IPS-18c (cell line): ENCODE measurements at regions not wholly inside any gene's neighbourhood (a gene's known extent, or its start where the extent isn't known, plus 50 kb on each side); places are given as distances from the start of the nearest gene placed in this dataset.
"Not testable (repeated sequence)": the region's sequence is repeated elsewhere in the genome, so short reads cannot be mapped to it uniquely, and the experiment has no call there.

ENCODE experiments used
- H3K4me3 ChIP-seq: 2 replicates; pipeline ENCODE4 v1.7.0; 2013; ENCODE audit warnings: low read depth, mild to moderate bottlenecking, low read length, moderate library complexity; ENCODE audit not compliant: insufficient read depth
- H3K9me3 ChIP-seq: one replicate; pipeline ENCODE4 v1.6.1; 2013; ENCODE audit warnings: mild to moderate bottlenecking, low read length, moderate library complexity; ENCODE audit not compliant: control insufficient read depth, insufficient read depth

DNA sequence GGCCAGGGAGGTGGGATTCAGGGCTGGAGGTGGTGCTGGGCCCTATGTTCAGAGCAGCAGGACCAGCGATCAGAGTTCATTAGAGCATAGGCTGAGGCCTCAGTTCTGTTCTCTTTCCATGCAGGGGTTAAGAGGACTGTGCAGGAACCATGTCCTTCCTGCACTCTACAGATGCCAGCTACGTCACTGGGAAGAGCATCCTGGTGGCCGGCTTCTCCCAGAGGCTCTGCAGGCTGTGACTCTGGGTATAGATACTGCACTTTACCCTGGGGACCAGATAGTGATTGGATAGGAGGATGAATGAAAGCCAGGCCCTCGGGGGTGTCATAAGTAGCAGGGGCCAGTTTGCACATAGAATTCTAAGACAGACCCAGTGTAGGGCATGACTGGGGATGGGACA, 92.6 kb downstream of the DHRS2 start:
- Histone ChIP-seq H3K4me3 (no peak overlapping the region), H3K9me3 (no peaks in the 10 kb centered on the region)

DNA sequence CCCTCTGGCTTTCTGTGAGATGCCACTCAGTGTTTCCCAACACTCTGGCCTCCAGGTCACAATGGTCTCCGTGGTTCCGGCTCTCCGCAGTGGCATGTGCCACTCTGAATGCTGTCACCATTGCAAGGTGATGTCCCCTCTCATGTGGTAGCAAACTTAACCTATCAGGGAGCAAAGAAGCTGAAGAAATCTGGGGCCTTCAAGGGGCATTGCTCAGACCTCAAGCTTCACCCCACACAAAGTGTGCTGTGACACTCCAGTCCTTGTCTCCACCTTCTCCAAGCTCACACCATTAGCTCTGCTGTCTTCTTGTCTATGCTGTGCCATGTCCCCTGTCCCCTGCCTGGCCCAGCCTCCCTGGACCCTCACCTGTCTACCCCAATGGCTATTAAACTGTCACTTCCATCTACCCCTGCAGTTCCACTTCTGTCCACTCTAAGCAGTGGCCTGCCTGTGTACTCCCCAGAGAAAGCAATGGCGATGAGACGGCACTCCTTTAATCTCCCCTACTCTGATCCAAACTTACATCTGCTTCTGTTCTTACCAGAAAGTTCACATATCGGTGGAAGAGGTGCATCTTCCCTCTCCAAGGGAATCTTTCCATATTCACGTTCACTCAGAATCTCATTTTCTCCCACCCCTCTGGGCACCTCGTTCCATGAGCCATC, 93.7 kb downstream of the DHRS2 start:
- no peak overlapping the region for H3K4me3 ChIP-seq
- no peaks in the 10 kb centered on the region for H3K9me3 ChIP-seq

DNA sequence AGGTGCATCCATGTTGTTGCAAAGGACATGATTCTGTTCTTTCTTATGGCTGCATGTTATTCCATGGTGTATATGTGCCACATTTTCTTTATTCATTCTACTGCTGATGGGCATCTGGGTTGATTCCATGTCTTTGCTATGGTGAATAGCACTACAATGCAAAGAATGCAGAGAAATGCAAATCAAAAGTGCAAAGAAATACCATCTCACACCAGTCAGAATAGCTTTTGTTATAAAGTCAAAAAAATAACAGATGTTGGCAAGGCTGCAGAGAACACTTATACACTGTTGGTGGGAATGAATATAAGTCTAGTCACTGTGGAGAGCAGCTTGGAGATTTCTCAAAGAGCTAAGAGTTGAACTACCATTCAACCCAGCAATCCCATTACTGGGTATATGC, 99.2 kb downstream of the DHRS2 start:
- Histone ChIP-seq H3K9me3 (no peaks in the 10 kb centered on the region), H3K4me3 (no peak overlapping the region)

DNA sequence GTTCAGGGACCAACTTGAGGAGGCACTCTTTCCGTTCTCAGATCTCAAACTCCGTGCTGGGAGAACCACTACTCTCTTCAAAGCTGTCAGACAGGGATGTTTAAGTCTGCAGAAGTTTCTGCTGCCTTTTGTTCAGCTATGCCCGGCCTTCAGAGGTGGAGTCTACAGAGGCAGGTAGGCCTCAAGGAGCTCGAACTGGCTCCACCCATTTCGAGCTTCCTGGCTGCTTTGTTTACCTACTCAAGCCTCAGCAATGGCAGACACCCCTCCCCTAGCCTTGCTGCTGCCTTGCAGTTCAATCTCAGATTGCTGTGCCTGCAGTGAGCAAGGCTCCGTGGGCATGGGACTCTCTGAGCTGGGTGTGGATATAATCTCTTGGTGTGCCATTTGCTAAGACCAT, 108.2 kb downstream of the DHRS2 start:
- not testable (repeated sequence) for H3K9me3 ChIP-seq, H3K4me3 ChIP-seq

DNA sequence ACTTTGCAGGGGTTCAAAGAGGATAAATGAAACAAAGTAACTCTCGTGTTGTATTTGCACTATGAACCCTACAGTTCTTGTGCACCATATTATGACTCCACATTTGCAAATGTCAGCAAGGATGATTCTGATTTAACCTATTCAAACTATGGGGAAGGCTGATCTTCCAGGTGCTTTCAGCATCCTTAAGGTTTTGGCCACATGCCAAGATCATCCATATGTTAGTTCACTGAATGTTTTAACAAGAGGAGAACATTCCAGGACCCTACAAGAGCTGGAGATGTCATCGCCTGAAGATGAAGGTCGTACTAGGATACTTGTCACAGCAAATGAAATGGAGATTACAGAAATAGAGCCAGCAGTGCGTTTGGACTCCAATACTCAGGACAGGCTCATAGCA, 114.2 kb downstream of the DHRS2 start:
- H3K9me3 ChIP-seq = no peaks in the 10 kb centered on the region
- no peak overlapping the region for H3K4me3 ChIP-seq

DNA sequence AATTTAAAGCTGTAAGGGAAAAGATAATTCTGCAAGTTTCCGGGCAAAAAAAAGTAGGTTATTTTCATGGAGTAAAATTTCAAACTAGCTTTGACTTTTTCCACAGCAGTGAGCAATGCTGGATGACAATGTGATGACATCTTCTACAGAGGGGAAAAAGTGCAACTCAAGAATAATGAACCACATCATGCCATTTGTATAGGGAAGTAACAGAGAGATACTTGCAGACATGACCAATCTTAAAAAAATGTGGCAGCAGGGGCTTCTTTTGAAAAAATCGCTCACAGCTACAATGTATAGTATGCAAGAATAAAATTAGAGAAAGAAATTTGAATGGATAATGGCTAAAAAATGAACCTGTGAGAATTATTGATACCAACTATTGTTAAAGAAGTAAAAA, 115.5 kb downstream of the DHRS2 start:
- H3K4me3 ChIP-seq = no peak overlapping the region
- H3K9me3 ChIP-seq = no peaks in the 10 kb centered on the region

DNA sequence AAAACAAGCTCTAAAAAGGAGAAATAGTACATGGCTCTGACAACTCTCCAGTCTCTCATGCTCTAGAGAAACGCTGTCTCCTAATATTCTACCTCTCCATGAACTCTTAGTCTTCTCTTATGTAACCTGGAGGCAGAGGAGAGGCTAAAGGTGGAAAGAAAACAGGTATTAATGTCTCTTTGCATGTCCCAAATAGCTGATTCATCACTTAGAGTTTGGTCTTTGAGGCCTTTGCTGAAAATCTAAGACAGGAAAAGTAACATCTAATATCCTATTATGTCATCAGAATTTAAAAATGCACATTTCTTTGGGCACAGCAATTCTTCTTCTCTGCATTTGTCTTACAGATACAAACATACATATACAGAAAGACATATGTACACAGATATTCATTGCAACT, 127.2 kb downstream of the DHRS2 start:
- Histone ChIP-seq H3K9me3 (peaks cover 2% of the 10 kb centered on the region), H3K4me3 (no peak overlapping the region)

DNA sequence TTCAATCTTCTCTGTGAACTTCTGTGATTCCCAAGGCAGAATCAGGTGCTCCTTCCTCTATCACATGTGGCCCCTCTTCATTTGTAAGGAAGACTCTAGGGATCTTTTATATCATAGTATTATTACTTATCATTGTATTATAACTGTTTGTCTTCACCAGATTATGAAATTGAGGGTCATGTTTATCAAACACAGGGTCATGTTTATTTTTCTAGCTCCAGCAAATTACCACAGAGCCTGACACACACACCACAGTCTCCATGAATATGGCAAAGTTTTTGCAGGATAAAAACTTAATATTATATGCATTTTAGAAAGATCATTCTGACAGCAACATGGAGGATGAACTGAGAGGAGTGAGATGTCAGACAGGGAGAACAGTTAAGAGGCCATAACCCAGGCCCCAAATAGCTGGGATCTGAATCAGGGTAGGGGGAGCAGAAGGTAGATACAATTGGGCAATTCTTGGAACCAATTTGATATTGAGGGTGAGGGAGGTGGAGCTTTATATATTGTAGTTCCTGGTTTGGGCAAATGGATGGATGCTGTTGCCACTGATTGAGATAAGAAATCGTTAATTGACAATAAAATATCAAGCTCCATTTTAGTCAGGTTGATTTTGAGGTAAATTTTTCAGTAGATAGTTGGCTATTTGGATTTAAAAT, 130.7 kb downstream of the DHRS2 start:
- H3K9me3 ChIP-seq = peaks cover 2% of the 10 kb centered on the region

DNA sequence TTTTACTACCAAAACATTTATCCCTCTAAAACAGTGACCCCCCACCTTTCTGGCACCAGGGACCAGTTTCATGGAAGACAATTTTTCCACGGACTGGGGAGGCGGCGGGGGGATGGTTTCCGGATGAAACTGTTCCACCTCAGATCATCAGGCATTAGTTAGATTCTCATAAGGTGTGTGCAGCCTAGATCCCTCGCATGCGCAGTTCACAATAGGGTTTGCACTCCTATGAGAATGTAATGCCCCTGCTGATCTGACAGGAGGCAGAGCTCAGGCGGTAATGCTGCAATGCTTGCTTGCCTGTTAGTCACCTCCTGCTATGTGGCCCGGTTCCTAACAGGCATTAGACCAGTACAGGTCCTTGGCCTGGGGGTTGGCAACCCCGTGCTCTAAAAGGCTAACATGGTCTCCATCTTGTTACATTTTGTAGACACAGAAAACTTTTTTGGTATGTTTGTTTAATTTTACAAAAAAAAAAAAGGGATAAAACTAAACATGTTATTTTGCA, 133.1 kb downstream of the DHRS2 start:
- H3K9me3 ChIP-seq, H3K4me3 ChIP-seq: not testable (repeated sequence)

More for the DNA sequence above, 130.7 kb downstream of the DHRS2 start:
- no peak overlapping the region for H3K4me3 ChIP-seq

DNA sequence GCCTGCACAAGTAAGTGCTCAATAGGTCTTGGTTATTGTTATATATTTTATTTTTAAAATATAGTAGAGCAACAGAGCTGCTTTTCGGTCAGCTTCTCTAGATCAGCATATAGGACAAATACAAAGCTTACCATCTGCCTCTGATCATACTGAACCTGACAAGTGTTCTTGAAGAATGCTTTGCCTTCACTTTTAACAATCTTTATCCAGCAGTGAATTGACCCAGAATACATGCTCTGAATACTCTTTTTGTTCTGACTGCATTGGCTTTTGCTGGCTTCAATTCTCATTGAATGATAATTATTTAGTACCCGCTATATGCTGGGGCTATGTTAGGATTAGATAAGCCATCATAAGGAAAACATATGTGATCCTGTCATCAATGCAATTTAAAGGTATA, 137.8 kb downstream of the DHRS2 start:
- Histone ChIP-seq H3K4me3 (no peak overlapping the region), H3K9me3 (no peaks in the 10 kb centered on the region)

DNA sequence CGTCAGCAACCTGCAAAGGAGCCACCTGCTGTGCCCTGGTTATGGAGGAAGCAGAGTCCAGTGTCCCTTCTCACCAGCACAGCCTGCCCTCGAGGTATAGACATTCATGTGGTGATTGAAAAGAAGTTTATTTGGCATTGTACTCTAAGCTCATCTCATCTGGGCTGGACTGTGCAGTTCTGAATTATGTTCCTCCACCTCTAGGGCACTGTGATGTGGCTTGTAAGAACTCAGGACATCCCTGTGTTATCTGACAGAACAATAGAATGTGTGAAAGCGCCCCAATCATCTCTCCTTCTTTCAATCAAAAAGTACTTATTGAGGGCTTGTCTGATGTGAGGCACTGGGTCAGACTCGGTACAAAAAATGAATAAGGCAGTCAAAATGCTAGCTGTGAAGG, 140.1 kb downstream of the DHRS2 start:
- no peak overlapping the region for H3K4me3 ChIP-seq

DNA sequence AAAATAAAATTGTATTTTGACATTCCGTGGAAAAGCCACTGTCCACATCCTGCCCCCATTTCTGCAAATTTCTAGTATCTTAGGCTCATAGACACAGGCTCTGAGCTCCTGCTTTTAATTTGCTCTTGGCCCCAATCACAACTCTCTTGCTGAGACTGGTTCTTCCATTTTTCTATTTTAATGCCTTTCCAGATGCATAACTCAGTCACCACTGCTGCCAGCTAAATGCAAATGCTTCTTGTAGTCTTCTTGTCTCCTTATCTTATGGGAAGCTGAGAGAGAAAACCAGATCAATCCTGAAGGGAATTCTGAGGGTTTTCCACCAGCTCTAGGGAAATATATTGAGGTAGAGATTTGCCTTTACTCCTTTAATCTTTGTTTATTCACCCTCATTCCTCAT, 149.0 kb downstream of the DHRS2 start:
- Histone ChIP-seq H3K4me3 (no peak overlapping the region), H3K9me3 (no peaks in the 10 kb centered on the region)

More for the DNA sequence above, 140.1 kb downstream of the DHRS2 start:
- H3K9me3 ChIP-seq = no peaks in the 10 kb centered on the region

DNA sequence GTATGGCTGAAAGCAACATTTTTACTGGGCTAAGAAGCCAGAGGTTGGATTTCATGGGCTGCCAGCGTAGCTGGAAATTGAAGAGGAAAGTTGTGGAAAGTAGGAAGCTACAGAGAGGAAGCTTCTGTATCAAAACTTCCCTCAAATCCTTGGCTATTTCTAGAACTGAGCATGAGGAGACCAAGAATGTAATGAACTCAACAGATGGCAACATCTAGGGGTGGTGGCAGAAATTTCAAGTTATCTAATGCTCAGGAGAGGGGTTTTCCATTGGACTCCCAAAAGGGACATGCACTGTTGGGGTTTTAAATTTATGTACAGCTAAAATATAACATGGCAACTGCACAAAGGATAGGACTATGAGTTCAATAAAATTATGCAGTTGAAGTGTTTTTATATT, 151.3 kb downstream of the DHRS2 start:
- Histone ChIP-seq H3K9me3 (no peaks in the 10 kb centered on the region), H3K4me3 (no peak overlapping the region)

DNA sequence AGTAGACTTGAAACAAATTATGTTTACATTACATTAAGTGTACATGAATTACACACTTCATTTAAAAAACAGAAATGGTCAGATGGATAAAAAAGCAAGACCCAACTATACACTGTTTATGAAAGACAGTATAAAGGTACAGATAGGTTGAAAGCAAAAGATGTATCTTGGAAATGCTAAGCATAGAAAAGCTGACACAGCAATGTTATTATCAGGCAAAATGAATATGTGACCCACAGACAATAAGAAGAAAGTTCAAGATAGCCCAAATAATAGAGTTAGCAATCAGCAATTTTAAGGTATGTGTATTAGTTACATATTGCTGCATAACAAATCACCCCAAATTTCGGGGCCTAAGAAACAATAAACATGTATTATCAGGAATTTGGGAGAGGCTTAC, 153.5 kb downstream of the DHRS2 start:
- no peaks in the 10 kb centered on the region for H3K9me3 ChIP-seq

DNA sequence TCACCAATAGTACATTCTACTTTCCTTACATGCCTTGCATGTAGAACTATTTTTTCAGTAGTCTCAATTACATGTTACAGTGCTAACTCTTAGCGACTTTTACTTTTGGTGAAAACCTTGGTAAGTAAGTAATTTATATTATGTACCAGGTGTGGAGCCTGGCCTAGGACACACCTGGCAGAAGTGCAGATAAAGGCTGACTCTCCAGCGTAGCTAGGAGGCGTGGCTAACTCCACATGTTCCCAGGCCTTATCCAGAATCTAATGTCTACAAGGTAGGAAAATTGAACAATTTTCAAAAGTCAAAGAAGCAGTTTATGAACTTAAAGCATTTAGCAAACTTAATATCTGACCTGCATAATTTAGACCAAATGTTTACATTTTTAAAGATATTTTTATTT, 157.4 kb downstream of the DHRS2 start:
- no peaks in the 10 kb centered on the region for H3K9me3 ChIP-seq
- H3K4me3 ChIP-seq = no peak overlapping the region

More for the DNA sequence above, 153.5 kb downstream of the DHRS2 start:
- H3K4me3 ChIP-seq = no peak overlapping the region

DNA sequence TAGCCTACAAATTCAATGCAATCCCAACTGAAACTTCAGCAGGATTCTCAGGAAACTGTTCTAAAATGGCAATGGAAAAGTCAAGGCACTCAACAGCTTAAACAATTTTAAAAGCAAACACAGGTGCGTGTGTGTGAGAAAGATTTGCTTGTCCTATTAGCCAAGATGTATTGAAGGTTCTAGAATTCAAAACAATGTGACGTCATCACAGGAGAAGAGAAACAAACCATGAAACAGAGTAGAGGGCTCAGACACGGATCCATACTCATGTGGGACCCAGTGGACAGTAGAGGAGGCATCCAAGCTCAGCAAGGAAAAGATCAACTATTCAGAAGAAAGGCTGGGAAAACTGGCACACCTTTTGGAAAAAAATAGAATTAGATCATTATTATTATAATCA, 152.8 kb upstream of the DHRS4 start:
- Histone ChIP-seq H3K4me3 (no peak overlapping the region), H3K9me3 (no peaks in the 10 kb centered on the region)

DNA sequence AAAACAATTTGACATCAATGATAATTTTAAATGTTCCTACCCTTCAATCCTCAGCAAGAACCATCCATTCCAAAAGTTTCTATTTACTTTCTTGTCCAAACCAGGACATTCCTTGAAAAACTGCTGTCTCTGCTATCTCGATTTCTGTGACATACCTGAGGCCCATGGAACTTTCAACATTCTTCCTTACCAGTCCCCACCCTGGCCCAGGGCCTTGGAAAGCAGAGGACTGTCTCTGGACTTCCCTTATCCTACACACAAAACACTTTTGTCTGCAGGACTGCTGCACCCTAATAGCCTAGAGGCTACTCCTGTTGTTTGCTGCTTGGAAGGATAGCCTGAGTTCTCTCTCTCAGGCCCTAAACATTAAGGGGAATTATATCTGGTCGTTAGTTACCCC, 151.8 kb upstream of the DHRS4 start:
- H3K4me3 ChIP-seq = no peak overlapping the region
- H3K9me3 ChIP-seq = no peaks in the 10 kb centered on the region

DNA sequence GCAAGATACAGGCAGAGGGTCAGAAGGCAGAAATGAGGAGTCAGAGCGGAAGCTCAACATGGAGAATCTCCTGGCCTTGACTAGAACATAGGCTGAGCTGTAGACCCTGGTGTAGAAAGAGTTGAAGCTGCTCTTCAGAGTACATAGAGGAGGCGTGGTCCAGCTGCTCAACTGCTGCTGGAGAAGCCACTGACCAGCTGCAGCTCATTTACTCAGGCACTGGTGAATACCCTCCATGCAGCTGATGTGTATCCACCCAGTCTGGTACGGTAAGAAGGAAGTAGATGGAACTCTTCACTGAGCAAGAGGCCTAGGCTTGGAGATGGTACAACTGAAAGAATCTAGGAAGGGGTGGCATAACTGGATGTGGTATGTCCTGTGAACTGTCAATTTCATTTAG, 148.8 kb upstream of the DHRS4 start:
- no peaks in the 10 kb centered on the region for H3K9me3 ChIP-seq
- H3K4me3 ChIP-seq = no peak overlapping the region

DNA sequence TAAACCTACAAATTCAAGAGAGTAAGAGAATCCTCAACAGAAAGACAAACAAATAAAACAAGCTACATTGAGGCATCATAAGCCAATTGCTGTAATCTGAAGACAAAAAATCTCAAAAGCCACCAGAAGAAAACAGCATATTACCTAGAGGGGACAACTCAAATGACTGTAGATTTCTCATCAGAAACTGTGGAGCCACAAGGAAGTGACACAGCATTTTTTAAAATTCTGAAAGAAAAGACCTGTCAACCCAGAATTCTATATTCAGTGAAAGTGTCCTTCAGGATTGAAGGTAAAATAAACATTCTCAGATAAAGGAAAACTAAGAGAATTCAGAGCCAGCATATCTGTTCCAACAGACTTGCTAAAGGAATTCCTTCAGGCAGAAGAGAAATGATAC, 147.8 kb upstream of the DHRS4 start:
- Histone ChIP-seq H3K9me3 (no peaks in the 10 kb centered on the region), H3K4me3 (no peak overlapping the region)
